Lower lobe of right lung (tissue), 2 donors: ENCODE measurements at regions not wholly inside any gene's neighbourhood (a gene's known extent, or its start where the extent isn't known, plus 50 kb on each side); places are given as distances from the start of the nearest gene placed in this dataset.

Source experiments
- ATAC-seq, 2 donors: fragments of 200-7000 bp; cut with Tn5 transposase; one replicate each; pipeline ENCODE4 v1.9.1; 2020 to 2022; ENCODE audit warnings: mild to moderate bottlenecking in 2 of 2, moderate library complexity in 2 of 2
- DNase-seq: peaks from one replicate; pipeline ENCODE4 v3.0.0-alpha.2; 2020
- H3K27ac ChIP-seq: fragments of 200-600 bp; one replicate; pipeline ENCODE4 v1.8.0; 2022
- H3K27me3 ChIP-seq: fragments of 200-600 bp; one replicate; pipeline ENCODE4 v1.8.0; 2022; ENCODE audit warnings: low read depth
- H3K36me3 ChIP-seq: fragments of 200-600 bp; one replicate; pipeline ENCODE4 v1.8.0; 2022; ENCODE audit warnings: mild to moderate bottlenecking
- H3K4me1 ChIP-seq: fragments of 200-600 bp; one replicate; pipeline ENCODE4 v1.8.0; 2022
- H3K4me3 ChIP-seq: fragments of 200-600 bp; one replicate; pipeline ENCODE4 v1.8.0; 2022; ENCODE audit warnings: mild to moderate bottlenecking
- H3K9me3 ChIP-seq: fragments of 200-600 bp; one replicate; pipeline ENCODE4 v1.8.0; 2022
- CTCF ChIP-seq: fragments of 200-600 bp; IDR thresholded peaks from one replicate; pipeline ENCODE4 v1.8.0; 2022; ENCODE audit warnings: antibody characterized with exemption, mild to moderate bottlenecking
- intact Hi-C: fragments of 100-400 bp; cut with DNase I; formaldehyde crosslinking; loops from one replicate; pipeline ENCODE4 v1.11.0; 2022
- donor health status: DM: no; HTN: yes; CAD: no; lungs with severe emphysema.

- Histone ChIP-seq H3K27me3 (no peaks in the 10 kb centered on the region), H3K36me3 (no peaks in the 10 kb centered on the region), H3K27ac (no peak overlapping the region), H3K4me3 (no peak overlapping the region), H3K9me3 (no peaks in the 10 kb centered on the region), H3K4me1 (peaks cover 7% of the 10 kb centered on the region)
- TF ChIP-seq CTCF: no peak
- no peak for DNase-seq
- intact Hi-C loops: no loop called here
- no peak for ATAC-seq
These were observed 165.3 kb upstream of the RASSF8 start for GRCh38 chr12:25793196-25793595.

GRCh38 chr12:25794571-25794970 lies 163.9 kb upstream of the RASSF8 start:
- no peak for ATAC-seq

GRCh38 chr12:25796523-25797000 lies 161.9 kb upstream of the RASSF8 start:
- TF ChIP-seq CTCF: no peak
- DNase-seq: no peak
- Histone ChIP-seq H3K4me1 (no peaks in the 10 kb centered on the region), H3K36me3 (no peaks in the 10 kb centered on the region), H3K4me3 (no peak overlapping the region), H3K27ac (no peak overlapping the region), H3K9me3 (no peaks in the 10 kb centered on the region), H3K27me3 (no peaks in the 10 kb centered on the region)
- ATAC-seq: peak in 1 of 2 donors; percentile 29
- intact Hi-C loops: no loop called here

More at GRCh38 chr12:25794571-25794970, 163.9 kb upstream of the RASSF8 start:
- TF ChIP-seq CTCF: no peak
- Histone ChIP-seq H3K9me3 (no peaks in the 10 kb centered on the region), H3K27ac (no peak overlapping the region), H3K27me3 (no peaks in the 10 kb centered on the region), H3K36me3 (no peaks in the 10 kb centered on the region), H3K4me1 (peaks cover 2% of the 10 kb centered on the region), H3K4me3 (no peak overlapping the region)
- DNase-seq: no peak
- intact Hi-C loops: no loop called here

GRCh38 chr12:25797386-25797785 lies 161.1 kb upstream of the RASSF8 start:
- no peak for TF ChIP-seq CTCF
- Histone ChIP-seq H3K27ac (no peak overlapping the region), H3K4me1 (no peaks in the 10 kb centered on the region), H3K27me3 (no peaks in the 10 kb centered on the region), H3K4me3 (no peak overlapping the region), H3K9me3 (no peaks in the 10 kb centered on the region), H3K36me3 (no peaks in the 10 kb centered on the region)
- no peak for ATAC-seq
- DNase-seq: no peak
- intact Hi-C loops: no loop called here

GRCh38 chr12:25797949-25798348 lies 160.5 kb upstream of the RASSF8 start:
- H3K4me1 ChIP-seq: no peaks in the 10 kb centered on the region
- H3K27me3 ChIP-seq: no peaks in the 10 kb centered on the region
- TF ChIP-seq CTCF: no peak
- no peak overlapping the region for H3K4me3 ChIP-seq
- H3K9me3 ChIP-seq: no peaks in the 10 kb centered on the region
- no peak overlapping the region for H3K27ac ChIP-seq
- H3K36me3 ChIP-seq: no peaks in the 10 kb centered on the region
- intact Hi-C loops: no loop called here
- ATAC-seq: no peak
- no peak for DNase-seq

GRCh38 chr12:25800101-25800500 lies 158.4 kb upstream of the RASSF8 start:
- no peak for TF ChIP-seq CTCF

More at GRCh38 chr12:25800101-25800500, 158.4 kb upstream of the RASSF8 start:
- ATAC-seq (no peak), DNase-seq (no peak)
- H3K4me3 ChIP-seq: no peak overlapping the region
- no peak overlapping the region for H3K27ac ChIP-seq
- no peaks in the 10 kb centered on the region for H3K4me1 ChIP-seq
- no peaks in the 10 kb centered on the region for H3K36me3 ChIP-seq
- no peaks in the 10 kb centered on the region for H3K9me3 ChIP-seq
- intact Hi-C loops: no loop called here
- no peaks in the 10 kb centered on the region for H3K27me3 ChIP-seq
